GM06990 (cell line): ENCODE measurements at regions not wholly inside any gene's neighbourhood (a gene's known extent, or its start where the extent isn't known, plus 50 kb on each side); places are given as distances from the start of the nearest gene placed in this dataset.

Experiments
- DNase-seq: peaks from one replicate; pipeline ENCODE4 v3.0.0-alpha.2; 2011; ENCODE audit not compliant: insufficient read length; ENCODE audit errors: extremely low read depth
- H3K27me3 ChIP-seq: replicated peaks from 2 replicates; pipeline ENCODE4 v1.6.0; 2011; ENCODE audit warnings: low read length; ENCODE audit not compliant: control insufficient read depth, insufficient read depth
- H3K36me3 ChIP-seq: 2 replicates; pipeline ENCODE4 v1.5.1; 2011; ENCODE audit warnings: low read length; ENCODE audit not compliant: control insufficient read depth, insufficient read depth
- H3K4me3 ChIP-seq: replicated peaks from 2 replicates; pipeline ENCODE4 v1.5.1; 2011; ENCODE audit warnings: low read depth, mild to moderate bottlenecking, control low read depth, low read length
- TF ChIP-seq, protein P1 (sequence below): IDR thresholded peaks from 2 replicates; pipeline ENCODE4 v1.5.1; 2011; ENCODE audit warnings: low read length, control low read depth, mild to moderate bottlenecking, inconsistent platforms; ENCODE audit not compliant: insufficient read depth, poor library complexity, severe bottlenecking

DNA sequence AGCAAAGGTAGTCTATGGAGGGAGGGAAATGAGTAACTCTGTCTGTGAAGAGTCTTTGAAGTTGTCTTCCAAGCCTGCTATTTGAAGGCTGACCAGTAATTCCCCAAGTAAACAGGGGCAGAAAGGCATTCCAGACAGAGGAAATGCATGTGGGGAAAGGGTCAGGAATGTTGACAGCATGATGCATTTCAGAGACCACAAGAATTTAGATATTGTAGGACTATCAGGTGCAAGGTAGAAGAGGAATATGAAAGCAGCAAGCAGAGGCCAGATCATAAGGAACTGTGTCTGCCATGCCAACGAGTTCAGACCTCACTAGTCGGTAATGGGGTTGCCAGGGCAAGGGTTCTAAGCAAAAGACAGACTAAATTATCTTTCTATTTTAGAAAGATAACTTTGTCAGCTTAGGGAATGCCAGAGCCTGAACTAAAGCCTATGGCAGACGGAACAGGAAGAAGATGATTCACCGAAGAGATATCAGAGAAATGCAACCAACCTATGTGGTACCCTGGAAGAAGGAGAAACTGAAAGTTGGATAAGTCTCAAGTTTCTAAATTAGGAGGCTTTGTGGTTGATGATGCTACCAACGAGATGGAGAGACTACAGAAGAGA is 327.0 kb upstream of the RORA start:
- TF ChIP-seq, protein P1, sequence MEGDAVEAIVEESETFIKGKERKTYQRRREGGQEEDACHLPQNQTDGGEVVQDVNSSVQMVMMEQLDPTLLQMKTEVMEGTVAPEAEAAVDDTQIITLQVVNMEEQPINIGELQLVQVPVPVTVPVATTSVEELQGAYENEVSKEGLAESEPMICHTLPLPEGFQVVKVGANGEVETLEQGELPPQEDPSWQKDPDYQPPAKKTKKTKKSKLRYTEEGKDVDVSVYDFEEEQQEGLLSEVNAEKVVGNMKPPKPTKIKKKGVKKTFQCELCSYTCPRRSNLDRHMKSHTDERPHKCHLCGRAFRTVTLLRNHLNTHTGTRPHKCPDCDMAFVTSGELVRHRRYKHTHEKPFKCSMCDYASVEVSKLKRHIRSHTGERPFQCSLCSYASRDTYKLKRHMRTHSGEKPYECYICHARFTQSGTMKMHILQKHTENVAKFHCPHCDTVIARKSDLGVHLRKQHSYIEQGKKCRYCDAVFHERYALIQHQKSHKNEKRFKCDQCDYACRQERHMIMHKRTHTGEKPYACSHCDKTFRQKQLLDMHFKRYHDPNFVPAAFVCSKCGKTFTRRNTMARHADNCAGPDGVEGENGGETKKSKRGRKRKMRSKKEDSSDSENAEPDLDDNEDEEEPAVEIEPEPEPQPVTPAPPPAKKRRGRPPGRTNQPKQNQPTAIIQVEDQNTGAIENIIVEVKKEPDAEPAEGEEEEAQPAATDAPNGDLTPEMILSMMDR = no peak
- no peak for DNase-seq
- Histone ChIP-seq H3K36me3 (no peaks in the 10 kb centered on the region), H3K27me3 (no peaks in the 10 kb centered on the region; the same call in 1 of the 2 replicates), H3K4me3 (no peak overlapping the region)

- no peaks in the 10 kb centered on the region for H3K36me3 ChIP-seq
- TF ChIP-seq, protein P1 = no peak
Observed at GRCh38 chr15:61549727-61550126, 320.6 kb upstream of the RORA start.

DNA sequence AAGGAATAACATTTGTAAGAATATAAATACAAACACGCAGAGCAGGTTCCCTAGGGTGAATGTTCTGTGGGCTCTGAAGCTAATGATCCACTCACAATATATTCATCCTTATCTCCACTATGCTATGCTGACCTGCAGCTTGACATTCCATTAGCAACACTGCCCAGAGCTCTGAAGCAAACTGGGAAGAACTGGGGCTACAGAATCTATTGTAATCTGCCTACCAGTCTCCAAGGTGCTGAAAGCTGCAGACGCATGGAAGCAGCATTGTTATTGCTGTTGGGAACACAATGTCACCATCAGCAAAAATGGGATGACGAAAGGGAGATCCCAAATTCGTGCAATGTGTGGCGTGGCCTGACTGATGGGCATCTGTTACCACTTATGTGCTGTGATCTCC is 316.7 kb upstream of the RORA start:
- no peaks in the 10 kb centered on the region for H3K27me3 ChIP-seq
- DNase-seq = no peak

More at GRCh38 chr15:61549727-61550126, 320.6 kb upstream of the RORA start:
- Histone ChIP-seq H3K4me3 (no peak overlapping the region), H3K27me3 (no peaks in the 10 kb centered on the region)
- DNase-seq = no peak

GRCh38 chr15:61541516-61541915 is 312.4 kb upstream of the RORA start:
- DNase-seq = no peak
- TF ChIP-seq, protein P1 = no peak
- H3K36me3 ChIP-seq = no peaks in the 10 kb centered on the region
- H3K27me3 ChIP-seq = no peaks in the 10 kb centered on the region
- H3K4me3 ChIP-seq = no peak overlapping the region

More for the DNA sequence above, 316.7 kb upstream of the RORA start:
- no peaks in the 10 kb centered on the region for H3K36me3 ChIP-seq
- TF ChIP-seq, protein P1 = no peak
- H3K4me3 ChIP-seq = no peak overlapping the region

DNA sequence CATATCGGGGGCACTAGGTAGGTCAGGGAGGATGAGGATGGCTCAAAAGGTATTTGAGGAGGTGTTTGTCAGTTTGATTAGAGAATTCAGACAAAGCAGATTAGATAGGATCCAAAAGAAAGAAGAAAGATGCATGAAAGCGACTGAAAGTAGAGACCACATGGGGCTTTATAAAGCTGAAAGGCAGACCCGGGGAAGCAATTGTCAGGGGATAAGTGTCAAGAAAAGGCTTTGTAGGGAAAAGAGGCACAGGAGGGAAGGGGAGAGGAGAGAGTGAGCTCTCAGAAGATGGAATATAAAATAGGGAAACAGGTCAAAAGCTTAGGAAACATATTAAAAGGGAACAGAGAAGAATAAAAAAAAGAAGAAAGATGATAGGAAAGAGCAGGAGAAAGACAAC is 308.2 kb upstream of the RORA start:
- Histone ChIP-seq H3K4me3 (no peak overlapping the region), H3K36me3 (no peaks in the 10 kb centered on the region), H3K27me3 (no peaks in the 10 kb centered on the region)
- TF ChIP-seq, protein P1 = no peak
- no peak for DNase-seq

DNA sequence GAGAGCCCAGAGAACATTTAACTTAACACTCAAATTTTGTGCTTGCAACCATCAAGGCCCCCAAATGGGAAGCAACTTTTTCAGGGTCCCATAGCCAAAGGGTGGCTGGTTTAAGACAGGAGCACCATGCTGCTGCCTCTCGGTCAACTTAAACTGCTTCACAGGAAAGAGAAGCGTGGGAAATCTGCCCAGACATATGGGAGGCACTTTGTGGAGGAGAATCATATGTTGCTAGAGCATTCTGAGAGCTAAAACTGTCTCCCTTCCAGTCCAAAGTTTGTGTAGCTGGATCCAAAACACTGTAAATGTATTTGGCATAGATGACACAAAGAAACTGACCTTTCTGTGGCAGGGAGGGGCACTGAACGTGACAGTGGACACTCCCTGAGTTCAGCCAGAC is 305.9 kb upstream of the RORA start:
- Histone ChIP-seq H3K4me3 (no peak overlapping the region), H3K36me3 (no peaks in the 10 kb centered on the region), H3K27me3 (no peaks in the 10 kb centered on the region; the same call in 1 of the 2 replicates)
- TF ChIP-seq, protein P1 = no peak
- DNase-seq = no peak
